ENCODE measurements at regions not wholly inside any gene's neighbourhood (a gene's known extent, or its start where the extent isn't known, plus 50 kb on each side); places are given as distances from the start of the nearest gene placed in this dataset.

DNA sequence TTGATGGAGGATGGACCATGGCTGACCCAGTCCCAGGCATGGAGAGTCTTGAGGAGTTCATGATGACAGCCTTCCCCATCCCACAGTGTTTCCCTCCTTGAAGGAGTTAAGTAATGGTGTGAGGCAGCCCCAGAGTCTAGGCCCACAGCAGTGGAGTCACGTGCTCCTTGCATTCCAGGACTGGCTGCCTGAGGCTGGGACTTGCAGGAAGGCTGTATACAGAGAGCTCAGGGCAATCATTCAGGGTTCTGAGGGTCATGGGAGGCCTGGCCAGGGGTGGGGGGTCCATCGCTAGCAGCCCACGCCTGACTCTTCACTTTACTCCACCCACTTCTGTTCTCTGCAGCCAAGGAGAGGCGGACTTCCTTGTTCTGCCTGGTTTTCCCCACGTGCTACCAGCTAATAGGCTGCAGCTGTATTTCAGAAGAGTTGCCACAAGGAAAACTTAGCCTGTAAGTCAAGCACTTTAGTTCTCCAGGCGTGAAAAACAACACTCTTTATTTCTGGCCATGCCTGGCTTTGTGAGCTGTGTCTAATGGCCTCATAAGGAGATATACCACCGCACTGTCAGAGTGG lies 272.5 kb downstream of the DHX35 start:
- Histone ChIP-seq H3K79me2 (ENCODE audit: low read length) (no peaks in the 10 kb centered on the region), H3K4me1 (ENCODE audit: low read length) (no peaks in the 10 kb centered on the region), H3K4me2 (ENCODE audit: low read length) (no peak overlapping the region), H3K27ac (ENCODE audit: low read length) (no peak overlapping the region), H3K27me3 (ENCODE audit: low read depth, low read length) (peaks cover 33% of the 10 kb centered on the region), H3K4me3 (ENCODE audit: low read length) (no peak overlapping the region), H3K9ac (ENCODE audit: low read length) (no peak overlapping the region), H4K20me1 (ENCODE audit: insufficient read depth, low read length) (no peaks in the 10 kb centered on the region), H3K9me3 (ENCODE audit: insufficient read depth, low read length) (no peaks in the 10 kb centered on the region), H2AFZ (ENCODE audit: low read depth, low read length) (no peak overlapping the region), H3K36me3 (replicated peaks; ENCODE audit: low read depth, low read length) (no peaks in the 10 kb centered on the region)
- no peak for TF ChIP-seq EZH2phosphoT487 (IDR thresholded peaks at IDR 0.05; ENCODE audit: low read depth)
- TF ChIP-seq, protein P1, sequence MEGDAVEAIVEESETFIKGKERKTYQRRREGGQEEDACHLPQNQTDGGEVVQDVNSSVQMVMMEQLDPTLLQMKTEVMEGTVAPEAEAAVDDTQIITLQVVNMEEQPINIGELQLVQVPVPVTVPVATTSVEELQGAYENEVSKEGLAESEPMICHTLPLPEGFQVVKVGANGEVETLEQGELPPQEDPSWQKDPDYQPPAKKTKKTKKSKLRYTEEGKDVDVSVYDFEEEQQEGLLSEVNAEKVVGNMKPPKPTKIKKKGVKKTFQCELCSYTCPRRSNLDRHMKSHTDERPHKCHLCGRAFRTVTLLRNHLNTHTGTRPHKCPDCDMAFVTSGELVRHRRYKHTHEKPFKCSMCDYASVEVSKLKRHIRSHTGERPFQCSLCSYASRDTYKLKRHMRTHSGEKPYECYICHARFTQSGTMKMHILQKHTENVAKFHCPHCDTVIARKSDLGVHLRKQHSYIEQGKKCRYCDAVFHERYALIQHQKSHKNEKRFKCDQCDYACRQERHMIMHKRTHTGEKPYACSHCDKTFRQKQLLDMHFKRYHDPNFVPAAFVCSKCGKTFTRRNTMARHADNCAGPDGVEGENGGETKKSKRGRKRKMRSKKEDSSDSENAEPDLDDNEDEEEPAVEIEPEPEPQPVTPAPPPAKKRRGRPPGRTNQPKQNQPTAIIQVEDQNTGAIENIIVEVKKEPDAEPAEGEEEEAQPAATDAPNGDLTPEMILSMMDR (IDR thresholded peaks at IDR 0.05; ENCODE audit: low read depth, low read length): no peak

DNA sequence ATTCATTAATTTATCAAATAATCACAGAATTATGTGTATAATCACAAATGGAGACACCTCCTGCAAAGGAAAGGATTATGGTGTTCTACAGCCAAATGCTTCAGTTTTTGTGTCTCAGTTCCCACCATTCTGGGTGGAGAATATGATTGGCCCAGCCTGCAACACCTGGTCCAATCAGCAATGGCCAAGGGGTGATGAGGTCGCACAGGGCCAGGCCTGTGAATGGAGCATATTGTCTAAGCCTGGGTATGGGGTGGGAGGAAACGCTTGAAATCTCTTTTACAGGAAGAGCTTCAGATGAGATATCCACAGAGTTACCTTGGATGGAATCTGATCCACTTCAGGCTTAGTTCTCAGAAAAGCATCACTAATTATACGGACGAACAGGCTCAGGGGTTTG lies 271.6 kb downstream of the DHX35 start:
- Histone ChIP-seq H3K79me2 (ENCODE audit: low read length) (no peaks in the 10 kb centered on the region), H3K36me3 (replicated peaks; ENCODE audit: low read depth, low read length) (no peaks in the 10 kb centered on the region), H3K27ac (ENCODE audit: low read length) (no peak overlapping the region), H3K9ac (ENCODE audit: low read length) (no peak overlapping the region), H2AFZ (ENCODE audit: low read depth, low read length) (no peak overlapping the region), H3K4me1 (ENCODE audit: low read length) (no peaks in the 10 kb centered on the region), H4K20me1 (ENCODE audit: insufficient read depth, low read length) (no peaks in the 10 kb centered on the region), H3K4me3 (ENCODE audit: low read length) (no peak overlapping the region), H3K27me3 (ENCODE audit: low read depth, low read length) (peaks cover 30% of the 10 kb centered on the region), H3K4me2 (ENCODE audit: low read length) (no peak overlapping the region), H3K9me3 (ENCODE audit: insufficient read depth, low read length) (no peaks in the 10 kb centered on the region)
- TF ChIP-seq EZH2phosphoT487 (IDR thresholded peaks at IDR 0.05; ENCODE audit: low read depth): no peak
- TF ChIP-seq, protein P1 (IDR thresholded peaks at IDR 0.05; ENCODE audit: low read depth, low read length): no peak

DNA sequence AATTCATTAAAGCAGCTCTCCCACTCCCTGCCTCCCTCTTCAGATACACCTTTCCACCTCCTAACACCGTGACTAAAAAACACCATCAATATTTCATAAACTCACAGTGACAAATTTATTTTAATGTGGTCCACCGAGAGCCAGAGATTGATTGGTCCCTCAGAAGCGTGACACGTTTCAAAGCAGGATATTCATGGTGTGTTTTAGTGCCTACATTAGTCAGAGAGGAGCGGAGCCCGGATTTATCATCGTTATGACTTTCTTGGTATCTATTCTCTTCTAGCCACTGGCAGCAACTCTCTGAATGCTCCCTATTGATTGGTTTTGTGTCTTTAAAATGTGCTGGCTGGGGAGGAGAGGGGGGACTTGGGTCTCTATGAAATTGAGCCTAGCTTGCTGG lies 265.3 kb downstream of the DHX35 start:
- Histone ChIP-seq H2AFZ (ENCODE audit: low read depth, low read length) (no peak overlapping the region), H3K9ac (ENCODE audit: low read length) (no peak overlapping the region), H3K27me3 (ENCODE audit: low read depth, low read length) (peaks cover 63% of the 10 kb centered on the region), H3K4me1 (ENCODE audit: low read length) (no peaks in the 10 kb centered on the region), H3K27ac (ENCODE audit: low read length) (no peak overlapping the region), H3K79me2 (ENCODE audit: low read length) (no peaks in the 10 kb centered on the region), H3K9me3 (ENCODE audit: insufficient read depth, low read length) (no peaks in the 10 kb centered on the region), H3K36me3 (replicated peaks; ENCODE audit: low read depth, low read length) (no peaks in the 10 kb centered on the region), H3K4me3 (ENCODE audit: low read length) (no peak overlapping the region), H3K4me2 (ENCODE audit: low read length) (no peak overlapping the region), H4K20me1 (ENCODE audit: insufficient read depth, low read length) (no peaks in the 10 kb centered on the region)
- no peak for TF ChIP-seq EZH2phosphoT487 (IDR thresholded peaks at IDR 0.05; ENCODE audit: low read depth)
- TF ChIP-seq, protein P1 (IDR thresholded peaks at IDR 0.05; ENCODE audit: low read depth, low read length): no peak

DNA sequence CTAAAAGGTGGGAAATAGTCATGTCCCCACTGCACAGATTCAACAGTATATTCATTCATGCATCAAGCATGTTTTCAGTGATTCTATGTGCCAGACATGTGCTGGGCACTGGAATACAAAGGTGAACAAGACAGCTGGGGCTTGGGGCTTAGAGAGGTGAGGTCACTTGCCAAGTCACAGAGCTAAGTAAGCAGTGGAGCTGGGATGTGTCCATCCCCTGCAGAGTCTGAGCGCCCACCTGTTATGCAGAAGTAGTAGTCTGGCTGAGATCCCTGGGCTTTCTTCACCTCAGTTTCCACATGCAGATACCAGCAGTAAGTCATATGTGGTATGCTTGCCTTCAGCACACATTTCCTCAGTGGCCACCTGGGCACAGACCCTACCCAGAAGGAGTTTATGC lies 263.8 kb downstream of the DHX35 start:
- TF ChIP-seq EZH2phosphoT487 (IDR thresholded peaks at IDR 0.05; ENCODE audit: low read depth): no peak
- TF ChIP-seq, protein P1 (IDR thresholded peaks at IDR 0.05; ENCODE audit: low read depth, low read length): no peak
- Histone ChIP-seq H3K27ac (ENCODE audit: low read length) (no peak overlapping the region), H4K20me1 (ENCODE audit: insufficient read depth, low read length) (no peaks in the 10 kb centered on the region), H3K9me3 (ENCODE audit: insufficient read depth, low read length) (no peaks in the 10 kb centered on the region), H3K79me2 (ENCODE audit: low read length) (no peaks in the 10 kb centered on the region), H3K27me3 (ENCODE audit: low read depth, low read length) (peaks cover 71% of the 10 kb centered on the region), H2AFZ (ENCODE audit: low read depth, low read length) (no peak overlapping the region), H3K4me3 (ENCODE audit: low read length) (no peak overlapping the region), H3K4me1 (ENCODE audit: low read length) (no peaks in the 10 kb centered on the region), H3K4me2 (ENCODE audit: low read length) (no peak overlapping the region), H3K36me3 (replicated peaks; ENCODE audit: low read depth, low read length) (no peaks in the 10 kb centered on the region), H3K9ac (ENCODE audit: low read length) (no peak overlapping the region)
